H9 (cell line): ENCODE measurements at regions not wholly inside any gene's neighbourhood (a gene's known extent, or its start where the extent isn't known, plus 50 kb on each side); places are given as distances from the start of the nearest gene placed in this dataset.

ENCODE experiments used
- DNase-seq: peaks from one replicate; pipeline ENCODE4 v3.0.0-alpha.2; 2017
- H2AFZ ChIP-seq: one replicate; pipeline ENCODE4 v1.6.1; 2013; ENCODE audit warnings: mild to moderate bottlenecking, low read length, control low read depth, moderate library complexity
- H2AK5ac ChIP-seq: 2 replicates; pipeline ENCODE4 v1.6.1; 2013; ENCODE audit warnings: low read length, control low read depth, mixed read lengths; ENCODE audit not compliant: insufficient read length
- H2BK120ac ChIP-seq: one replicate; pipeline ENCODE4 v1.6.1; 2013; ENCODE audit warnings: low read depth, mild to moderate bottlenecking, low read length, control low read depth, inconsistent platforms; ENCODE audit not compliant: poor library complexity, severe bottlenecking
- H2BK12ac ChIP-seq: 2 replicates; pipeline ENCODE4 v1.6.1; 2013; ENCODE audit warnings: low read length, control low read depth, mixed read lengths, low read depth; ENCODE audit not compliant: insufficient read length
- H2BK15ac ChIP-seq: 2 replicates; pipeline ENCODE4 v1.6.1; 2013; ENCODE audit warnings: low read depth, low read length, control low read depth
- H2BK20ac ChIP-seq: one replicate; pipeline ENCODE4 v1.6.1; 2013; ENCODE audit warnings: low read depth, mild to moderate bottlenecking, low read length, control low read depth, inconsistent platforms; ENCODE audit not compliant: poor library complexity, severe bottlenecking
- H2BK5ac ChIP-seq: 2 replicates; pipeline ENCODE4 v1.6.1; 2013; ENCODE audit warnings: low read length, control low read depth, mixed read lengths; ENCODE audit not compliant: insufficient read length
- H3K14ac ChIP-seq: 2 replicates; pipeline ENCODE4 v1.6.1; 2013; ENCODE audit warnings: low read length, control low read depth; ENCODE audit not compliant: insufficient read depth
- H3K18ac ChIP-seq: 2 replicates; pipeline ENCODE4 v1.6.1; 2013; ENCODE audit warnings: low read depth, mild to moderate bottlenecking, mixed read lengths, low read length, control low read depth; ENCODE audit not compliant: insufficient read length
- H3K23ac ChIP-seq: 2 replicates; pipeline ENCODE4 v1.6.1; 2013; ENCODE audit warnings: low read length, control low read depth, mixed read lengths, low read depth; ENCODE audit not compliant: insufficient read length
- H3K23me2 ChIP-seq: 2 replicates; pipeline ENCODE4 v1.6.1; 2013; ENCODE audit warnings: low read depth, mild to moderate bottlenecking, mixed read lengths, low read length, control low read depth; ENCODE audit not compliant: insufficient read length, poor library complexity, severe bottlenecking
- H3K27ac ChIP-seq: 2 replicates; pipeline ENCODE4 v1.5.1; 2013; ENCODE audit warnings: low read length, control low read depth, mixed read lengths, low read depth; ENCODE audit not compliant: insufficient read length
- H3K27me3 ChIP-seq: 2 replicates; pipeline ENCODE4 v1.6.1; 2013; ENCODE audit warnings: low read length, control low read depth, inconsistent platforms; ENCODE audit not compliant: insufficient read depth
- H3K4ac ChIP-seq: 2 replicates; pipeline ENCODE4 v1.6.1; 2013; ENCODE audit warnings: low read depth, mild to moderate bottlenecking, control low read depth, inconsistent platforms, low read length, moderate library complexity
- H3K4me1 ChIP-seq: 2 replicates; pipeline ENCODE4 v1.6.1; 2013; ENCODE audit warnings: low read length, control low read depth, inconsistent platforms; ENCODE audit not compliant: insufficient read depth
- H3K4me2 ChIP-seq: 2 replicates; pipeline ENCODE4 v1.6.1; 2013; ENCODE audit warnings: low read length, control low read depth, mixed read lengths; ENCODE audit not compliant: insufficient read length, insufficient read depth
- H3K56ac ChIP-seq: 2 replicates; pipeline ENCODE4 v1.6.1; 2013; ENCODE audit warnings: low read depth, mild to moderate bottlenecking, mixed read lengths, low read length, control low read depth; ENCODE audit not compliant: insufficient read length
- H3K79me1 ChIP-seq: 2 replicates; pipeline ENCODE4 v1.6.1; 2013; ENCODE audit warnings: low read depth, mild to moderate bottlenecking, moderate library complexity, low read length, control low read depth, inconsistent platforms; ENCODE audit not compliant: insufficient read depth, poor library complexity, severe bottlenecking
- H3K79me2 ChIP-seq: 2 replicates; pipeline ENCODE4 v1.6.1; 2013; ENCODE audit warnings: low read length, control low read depth, inconsistent platforms; ENCODE audit not compliant: insufficient read depth
- H3K9ac ChIP-seq: 2 replicates; pipeline ENCODE4 v1.6.1; 2013; ENCODE audit warnings: low read length, control low read depth, mixed read lengths; ENCODE audit not compliant: insufficient read length; ENCODE audit errors: extremely low read depth
- H3K9me3 ChIP-seq: one replicate; pipeline ENCODE4 v1.6.1; 2013; ENCODE audit warnings: low read depth, low read length, inconsistent platforms; ENCODE audit not compliant: control insufficient read depth
- H3T11ph ChIP-seq: one replicate; pipeline ENCODE4 v1.6.1; 2013; ENCODE audit warnings: mild to moderate bottlenecking, low read length, control low read depth, inconsistent platforms
- H4K20me1 ChIP-seq: one replicate; pipeline ENCODE4 v1.6.1; 2013; ENCODE audit not compliant: control insufficient read depth, insufficient read length, insufficient read depth
- H4K5ac ChIP-seq: 2 replicates; pipeline ENCODE4 v1.6.1; 2013; ENCODE audit warnings: low read depth, mild to moderate bottlenecking, mixed read lengths, low read length, control low read depth; ENCODE audit not compliant: insufficient read length
- H4K8ac ChIP-seq: replicated peaks from 2 replicates; pipeline ENCODE4 v1.6.1; 2013; ENCODE audit warnings: low read length, control low read depth, mixed read lengths, low read depth; ENCODE audit not compliant: insufficient read length
- H4K91ac ChIP-seq: 2 replicates; pipeline ENCODE4 v1.6.1; 2013; ENCODE audit warnings: low read depth, mild to moderate bottlenecking, moderate library complexity, mixed read lengths, low read length, control low read depth; ENCODE audit not compliant: insufficient read length
- H3K27ac Mint-ChIP-seq, 3 experiments: 2 replicates in 2 of 3; 3 replicates in 1 of 3; pipeline ENCODE4 v1.8.0; 2020 to 2021; ENCODE audit warnings: mixed read lengths in 3 of 3, mild to moderate bottlenecking in 1 of 3, moderate library complexity in 1 of 3
- H3K27me3 Mint-ChIP-seq: 2 replicates; pipeline ENCODE4 v1.8.0; 2021; ENCODE audit warnings: low read depth, mild to moderate bottlenecking, moderate library complexity, mixed read lengths
- H3K36me3 Mint-ChIP-seq, 3 experiments: 2 replicates in 2 of 3; 3 replicates in 1 of 3; pipeline ENCODE4 v1.8.0; 2020 to 2021; ENCODE audit warnings: low read depth in 3 of 3, mixed read lengths in 3 of 3; ENCODE audit not compliant: insufficient read depth in 1 of 3
- H3K4me1 Mint-ChIP-seq, 2 experiments: 2 replicates each; pipeline ENCODE4 v1.8.0; 2020; ENCODE audit warnings: mixed read lengths in 2 of 2
- H3K4me3 Mint-ChIP-seq, 2 experiments: 2 replicates in 1 of 2; 3 replicates in 1 of 2; pipeline ENCODE4 v1.8.0; 2020 to 2021; ENCODE audit warnings: mild to moderate bottlenecking in 2 of 2, mixed read lengths in 2 of 2, moderate library complexity in 1 of 2
- H3K9me3 Mint-ChIP-seq, 2 experiments: 2 replicates in 1 of 2; 3 replicates in 1 of 2; pipeline ENCODE4 v1.8.0; 2020; ENCODE audit warnings: mild to moderate bottlenecking in 2 of 2, mixed read lengths in 2 of 2, moderate library complexity in 1 of 2
- CTCF ChIP-seq: fragments of 200-600 bp; sonication (generic); conservative IDR thresholded peaks from 3 replicates; pipeline ENCODE4 v1.8.0; 2021; ENCODE audit warnings: antibody characterized with exemption, mild to moderate bottlenecking
- WGBS: extraction: QIAGEN DNeasy Blood & Tissue Kit; methylation state at CpG from one replicate; pipeline ENCODE4 v1.1.7; 2013; ENCODE audit warnings: missing lambda C conversion rate, low lambda C conversion rate, mixed read lengths; ENCODE audit not compliant: insufficient read length; ENCODE audit errors: extremely low coverage; 5-methylcytosine and 5-hydroxymethylcytosine counted together

DNA sequence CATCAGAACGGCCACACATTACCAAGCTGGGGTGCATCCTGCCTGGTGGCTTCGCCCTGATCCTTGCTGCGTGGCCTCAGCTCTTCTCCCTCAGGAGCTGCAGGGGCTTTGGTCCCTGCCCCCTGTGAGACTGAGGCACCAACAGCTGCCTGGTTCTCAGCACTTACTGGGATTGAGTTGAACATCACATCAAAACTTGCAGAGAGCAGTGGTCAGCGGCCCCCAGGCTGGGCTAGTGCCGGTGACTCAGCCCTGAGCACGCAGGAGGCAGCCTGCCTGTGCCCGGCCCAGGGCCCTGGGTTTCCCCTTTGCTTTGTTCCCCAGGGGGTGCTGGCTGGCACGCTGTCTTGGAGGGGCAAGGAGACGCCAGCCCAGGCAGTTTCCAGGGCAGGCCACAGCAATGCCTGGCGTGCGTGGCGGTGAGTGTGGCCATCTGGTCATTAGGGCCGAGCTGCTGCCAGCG, 63.3 kb downstream of the DLL1 start:
- H3K79me1 ChIP-seq: no peaks in the 10 kb centered on the region
- no peaks in the 10 kb centered on the region for H3K23me2 ChIP-seq
- no peak for DNase-seq
- H3K9me3 ChIP-seq: no peaks in the 10 kb centered on the region
- H3K27ac ChIP-seq: no peak overlapping the region
- H2AK5ac ChIP-seq: no peak overlapping the region
- H4K5ac ChIP-seq: no peak overlapping the region
- no peak overlapping the region for H2BK5ac ChIP-seq
- no peak overlapping the region for H4K8ac ChIP-seq
- H3K4me1 ChIP-seq: no peaks in the 10 kb centered on the region
- peaks cover 21 to 25% of the 10 kb centered on the region in 2 experiments for H3K4me1 Mint-ChIP-seq
- H3K9me3 Mint-ChIP-seq: no peaks in the 10 kb centered on the region; a peak in 1 of 5 replicates
- no peak overlapping the region for H2BK20ac ChIP-seq
- H3T11ph ChIP-seq: no peak overlapping the region
- no peak overlapping the region; the same call in 1 of the 2 replicates for H3K14ac ChIP-seq
- no peak overlapping the region for H3K4ac ChIP-seq
- no peak overlapping the region for H3K56ac ChIP-seq
- no peak overlapping the region for H3K9ac ChIP-seq
- no peak overlapping the region for H3K4me2 ChIP-seq
- no peak overlapping the region for H2AFZ ChIP-seq
- peaks cover 11% of the 10 kb centered on the region for H3K27me3 Mint-ChIP-seq
- H3K4me3 Mint-ChIP-seq: no peak overlapping the region
- no peaks in the 10 kb centered on the region for H3K79me2 ChIP-seq
- TF ChIP-seq CTCF: no peak
- WGBS: no CpG with 5 or more reads among the region's 14 CpGs
- no peak overlapping the region for H2BK120ac ChIP-seq
- no peak overlapping the region for H4K91ac ChIP-seq
- no peak overlapping the region for H3K18ac ChIP-seq
- no peak overlapping the region for H2BK12ac ChIP-seq
- H3K23ac ChIP-seq: no peak overlapping the region
- no peak overlapping the region for H3K27ac Mint-ChIP-seq
- no peak overlapping the region for H2BK15ac ChIP-seq
- no peaks in the 10 kb centered on the region for H3K27me3 ChIP-seq
- no peaks in the 10 kb centered on the region for H4K20me1 ChIP-seq
- no peaks in the 10 kb centered on the region for H3K36me3 Mint-ChIP-seq
